B cell (primary cell): ENCODE measurements at regions not wholly inside any gene's neighbourhood (a gene's known extent, or its start where the extent isn't known, plus 50 kb on each side); places are given as distances from the start of the nearest gene placed in this dataset.

Experiments
- ATAC-seq: fragments of 200-7000 bp; cut with Tn5 transposase; one replicate; pipeline ENCODE4 v1.10.0; 2021; ENCODE audit warnings: low read depth, mild to moderate bottlenecking, moderate number of reproducible peaks, moderate library complexity
- CTCF ChIA-PET: fragments of 350-600 bp; sonication (Branson Sonifier 250); formaldehyde crosslinking; loops from one replicate; lab custom pipeline; 2021; ENCODE audit warnings: antibody characterized with exemption, inconsistent platforms; lab: Charles Lee
- POLR2A ChIA-PET: fragments of 350-600 bp; sonication (Branson Sonifier 250); formaldehyde crosslinking; loops from one replicate; lab custom pipeline; 2021; ENCODE audit warnings: antibody characterized with exemption; lab: Charles Lee
- DNase-seq: peaks from one replicate; pipeline ENCODE4 v3.0.0; 2013
- H2AFZ ChIP-seq: 2 replicates; pipeline ENCODE4 v1.6.1; 2012; ENCODE audit warnings: mild to moderate bottlenecking, low read depth, low read length; ENCODE audit not compliant: insufficient read depth, poor library complexity, severe bottlenecking
- H3K27ac ChIP-seq, 2 donors: 1 replicate in 1 of 2; 2 replicates in 1 of 2; pipeline ENCODE4 v1.5.1; 2012 to 2013; ENCODE audit warnings: low read length in 2 of 2, mild to moderate bottlenecking in 2 of 2, moderate library complexity in 1 of 2
- H3K27me3 ChIP-seq, 4 experiments: fragments of 200-600 bp in 1 of 4; sonication (generic) in 1 of 4; replicated peaks in 1 of 4; 1 replicate in 2 of 4; 2 replicates in 2 of 4; pipeline versions ENCODE4 v1.6.1 to v1.7.0; 2013 to 2016; ENCODE audit warnings: low read length in 3 of 4, mild to moderate bottlenecking in 2 of 4, mixed read lengths in 1 of 4, moderate library complexity in 1 of 4; ENCODE audit not compliant: insufficient read depth in 4 of 4, control insufficient read depth in 3 of 4; ENCODE audit errors: control extremely low read depth in 1 of 4
- H3K36me3 ChIP-seq, 2 experiments: replicated peaks in 1 of 2; 1 replicate in 1 of 2; 2 replicates in 1 of 2; pipeline versions ENCODE4 v1.6.1 to v1.7.1; 2013; ENCODE audit warnings: low read length in 1 of 2; ENCODE audit not compliant: insufficient read depth in 2 of 2, control insufficient read depth in 1 of 2; ENCODE audit errors: control extremely low read depth in 1 of 2, extremely low read depth in 1 of 2
- H3K4me1 ChIP-seq, 2 donors: fragments of 200-600 bp in 1 of 2; sonication (generic) in 1 of 2; 1 replicate in 1 of 2; 2 replicates in 1 of 2; pipeline versions ENCODE4 v1.5.1 to v1.6.1; 2013 to 2017; ENCODE audit warnings: low read length in 2 of 2; ENCODE audit not compliant: control insufficient read depth in 2 of 2, insufficient read depth in 2 of 2
- H3K4me2 ChIP-seq: replicated peaks from 2 replicates; pipeline ENCODE3; 2012; ENCODE audit warnings: mild to moderate bottlenecking, low read depth, low read length; ENCODE audit not compliant: poor library complexity, severe bottlenecking
- H3K4me3 ChIP-seq, 5 experiments: fragments of 200-600 bp in 1 of 5; sonication (generic) in 1 of 5; 1 replicate in 3 of 5; 2 replicates in 2 of 5; pipeline versions ENCODE4 v1.5.1 to v1.7.0; 2011 to 2016; ENCODE audit warnings: low read length in 4 of 5, mild to moderate bottlenecking in 4 of 5, low read depth in 2 of 5, control low read depth in 1 of 5, moderate library complexity in 1 of 5; ENCODE audit not compliant: insufficient read depth in 1 of 5; ENCODE audit errors: control extremely low read depth in 1 of 5, extremely low read depth in 1 of 5
- H3K79me2 ChIP-seq: fragments of 200-600 bp; sonication (generic); one replicate; pipeline ENCODE4 v1.6.0; 2016; ENCODE audit warnings: low read length; ENCODE audit not compliant: control insufficient read depth, insufficient read depth
- H3K9ac ChIP-seq: fragments of 200-600 bp; sonication (generic); 2 replicates; pipeline ENCODE4 v1.6.1; 2017; ENCODE audit warnings: mild to moderate bottlenecking, low read length, moderate library complexity
- H3K9me3 ChIP-seq, 3 donors: one replicate each; pipeline versions ENCODE4 v1.6.1 to v1.7.1; 2013; ENCODE audit warnings: low read length in 2 of 3; ENCODE audit not compliant: control insufficient read depth in 2 of 3, insufficient read depth in 1 of 3; ENCODE audit errors: control extremely low read depth in 1 of 3
- H4K20me1 ChIP-seq: 2 replicates; pipeline ENCODE4 v1.6.0; 2012; ENCODE audit warnings: mild to moderate bottlenecking, low read length; ENCODE audit not compliant: insufficient read depth, control insufficient read depth, poor library complexity, severe bottlenecking
- H3K27ac Mint-ChIP-seq: one replicate; pipeline ENCODE4 v1.8.0; 2021; ENCODE audit warnings: mixed read lengths
- H3K27me3 Mint-ChIP-seq: one replicate; pipeline ENCODE4 v1.8.0; 2021; ENCODE audit warnings: mixed read lengths
- H3K4me1 Mint-ChIP-seq: one replicate; pipeline ENCODE4 v1.8.0; 2021; ENCODE audit warnings: mixed read lengths
- H3K4me3 Mint-ChIP-seq: one replicate; pipeline ENCODE4 v1.8.0; 2021; ENCODE audit warnings: mixed read lengths
- H3K9me3 Mint-ChIP-seq: one replicate; pipeline ENCODE4 v1.8.0; 2022; ENCODE audit warnings: mixed read lengths; ENCODE audit not compliant: insufficient read depth
- CTCF ChIP-seq: fragments of 200-600 bp; IDR thresholded peaks from one replicate; pipeline ENCODE4 v1.8.0; 2022; ENCODE audit warnings: antibody characterized with exemption, mild to moderate bottlenecking
- EZH2 ChIP-seq: IDR thresholded peaks from 2 replicates; pipeline ENCODE4 v1.6.1; 2012; ENCODE audit warnings: borderline replicate concordance, low read depth, mild to moderate bottlenecking, moderate library complexity, low read length; ENCODE audit not compliant: insufficient read depth, poor library complexity, severe bottlenecking
- WGBS: methylation state at CpG from one replicate; pipeline ENCODE4 v1.1.5; 2013; ENCODE audit warnings: missing lambda C conversion rate; ENCODE audit not compliant: insufficient coverage; 5-methylcytosine and 5-hydroxymethylcytosine counted together
- intact Hi-C: fragments of 100-400 bp; cut with micrococcal nuclease; formaldehyde crosslinking; loops from one replicate; pipeline ENCODE4 v1.10.0; 2022

- no peaks in the 10 kb centered on the region for H3K4me1 Mint-ChIP-seq
- TF ChIP-seq EZH2 (no peak), CTCF (no peak)
- WGBS: 86% methylated on average over 1 of the region's 6 CpGs
- Histone ChIP-seq H3K4me1 (no peaks in the 10 kb centered on the region), H3K36me3 (no peaks in the 10 kb centered on the region), H3K79me2 (no peaks in the 10 kb centered on the region), H3K4me3 (no peak overlapping the region), H3K9ac (no peak overlapping the region), H3K4me2 (no peak overlapping the region), H3K27ac (no peak overlapping the region), H3K9me3 (peaks cover 0 to 10% (median 1%) of the 10 kb centered on the region in 3 donors), H3K27me3 (no peaks in the 10 kb centered on the region), H4K20me1 (no peaks in the 10 kb centered on the region), H2AFZ (no peak overlapping the region)
- DNase-seq (no peak), ATAC-seq (no peak)
- H3K4me3 Mint-ChIP-seq: no peak overlapping the region
- POLR2A ChIA-PET: no interaction called here
- intact Hi-C loops: no loop called here
- H3K27me3 Mint-ChIP-seq: no peaks in the 10 kb centered on the region
- H3K27ac Mint-ChIP-seq: no peak overlapping the region
- CTCF ChIA-PET: no interaction called here
- no peaks in the 10 kb centered on the region for H3K9me3 Mint-ChIP-seq
These were observed 373.8 kb downstream of the TMEM182 start for GRCh38 chr2:103135679-103136078.

- H3K9ac ChIP-seq: no peak overlapping the region
- no peak overlapping the region for H3K4me2 ChIP-seq
- H3K36me3 ChIP-seq: no peaks in the 10 kb centered on the region
- ChIA-PET POLR2A (no interaction called here), CTCF (no interaction called here)
- H3K9me3 Mint-ChIP-seq: peaks cover 7% of the 10 kb centered on the region
- H3K4me1 ChIP-seq: no peaks in the 10 kb centered on the region
- H3K9me3 ChIP-seq: peaks cover 0 to 10% (median 1%) of the 10 kb centered on the region in 3 donors
- no peak overlapping the region for H3K4me3 ChIP-seq
- no peak for TF ChIP-seq CTCF
- no peak for TF ChIP-seq EZH2
- intact Hi-C loops: no loop called here
- no peaks in the 10 kb centered on the region for H3K27me3 ChIP-seq
- ATAC-seq (no peak), DNase-seq (no peak)
- no peaks in the 10 kb centered on the region for H3K79me2 ChIP-seq
- H2AFZ ChIP-seq: no peak overlapping the region
- no peaks in the 10 kb centered on the region for H3K27me3 Mint-ChIP-seq
- no peaks in the 10 kb centered on the region for H4K20me1 ChIP-seq
- H3K27ac ChIP-seq: no peak overlapping the region
- no peak overlapping the region for H3K4me3 Mint-ChIP-seq
- no CpG with 5 or more reads among the region's 5 CpGs for WGBS
- H3K27ac Mint-ChIP-seq: no peak overlapping the region
- no peaks in the 10 kb centered on the region for H3K4me1 Mint-ChIP-seq
These were observed 376.5 kb downstream of the TMEM182 start for GRCh38 chr2:103138123-103138901.
